OCI-M2 (cell line): ENCODE measurements at regions not wholly inside any gene's neighbourhood (a gene's known extent, or its start where the extent isn't known, plus 50 kb on each side); places are given as distances from the start of the nearest gene placed in this dataset.

Source experiments
- DNase-seq: peaks from one replicate; lab custom pipeline; 2025; ENCODE audit not compliant: unreplicated experiment; lab: John Stamatoyannopoulos, UW

DNA sequence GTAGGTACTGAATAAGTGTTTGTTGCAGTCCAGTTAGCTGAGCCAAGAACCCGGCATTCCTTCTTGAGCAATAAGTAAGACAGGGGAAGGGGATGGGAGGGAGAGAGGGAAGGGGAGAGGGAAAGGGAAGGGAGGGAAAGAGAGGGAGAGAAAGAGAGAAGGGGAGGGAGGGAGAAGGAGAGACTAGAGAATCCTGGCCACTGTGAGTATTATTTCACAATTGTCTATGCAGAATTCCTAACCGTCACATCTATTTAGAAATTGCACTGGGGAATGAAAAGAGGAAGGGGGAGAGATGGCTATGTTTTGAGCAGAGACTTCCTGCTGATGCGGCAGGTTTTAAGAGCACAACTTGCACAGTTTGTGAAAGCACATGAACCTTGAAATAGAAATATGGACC, 251.4 kb upstream of the ZMIZ1 start:
- DNase-seq = no peak

DNA sequence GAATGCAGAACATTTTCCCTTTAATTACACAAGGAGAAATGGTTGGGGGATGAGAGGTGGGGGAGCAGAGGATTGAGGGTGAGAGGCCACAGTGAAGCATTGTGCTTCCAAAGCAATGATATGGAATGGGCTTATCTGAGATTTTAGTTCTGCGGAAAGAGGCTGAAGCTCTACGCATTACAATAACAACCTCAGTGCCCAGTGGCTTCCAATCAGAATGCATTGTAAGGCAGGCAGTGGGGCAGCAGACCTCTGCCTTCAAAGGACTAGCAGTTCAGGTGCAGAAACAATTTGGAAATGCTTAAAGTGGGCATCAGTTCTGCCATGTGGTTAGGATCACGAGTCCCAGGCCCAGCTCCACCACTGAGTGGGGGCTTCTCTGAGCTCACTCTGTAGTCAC, 251.0 kb upstream of the ZMIZ1 start:
- DNase-seq = no peak

DNA sequence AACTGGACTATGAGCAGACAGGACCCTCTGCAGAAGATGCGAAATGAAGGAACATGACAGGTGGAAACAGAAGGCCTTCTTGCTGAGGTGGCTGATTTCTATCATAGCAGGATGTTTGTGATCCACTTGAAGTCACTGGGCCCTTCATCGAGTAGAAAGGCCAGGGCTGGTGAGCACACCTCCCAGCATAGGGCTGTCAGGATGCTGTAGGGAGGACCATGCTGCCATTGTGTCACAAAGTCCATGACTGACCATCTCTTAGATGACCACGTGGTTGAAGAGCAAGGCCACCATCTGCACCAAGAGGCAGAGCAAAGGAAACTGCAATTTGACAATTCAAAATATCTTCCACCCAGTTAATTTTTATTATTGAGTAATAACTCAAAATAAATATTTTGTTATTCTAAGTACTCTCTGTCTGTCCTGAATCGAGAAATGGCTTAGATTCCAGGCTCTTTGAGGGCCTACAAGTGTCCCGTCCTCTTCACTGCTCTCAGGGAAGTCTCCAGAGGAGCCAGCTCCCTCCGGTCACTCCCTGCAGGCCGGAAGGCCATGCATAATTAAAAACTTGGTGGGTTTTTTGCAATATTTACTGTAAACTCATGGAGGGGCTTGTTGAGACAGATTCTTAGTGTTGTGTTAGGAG, 249.3 kb upstream of the ZMIZ1 start:
- DNase-seq = no peak

DNA sequence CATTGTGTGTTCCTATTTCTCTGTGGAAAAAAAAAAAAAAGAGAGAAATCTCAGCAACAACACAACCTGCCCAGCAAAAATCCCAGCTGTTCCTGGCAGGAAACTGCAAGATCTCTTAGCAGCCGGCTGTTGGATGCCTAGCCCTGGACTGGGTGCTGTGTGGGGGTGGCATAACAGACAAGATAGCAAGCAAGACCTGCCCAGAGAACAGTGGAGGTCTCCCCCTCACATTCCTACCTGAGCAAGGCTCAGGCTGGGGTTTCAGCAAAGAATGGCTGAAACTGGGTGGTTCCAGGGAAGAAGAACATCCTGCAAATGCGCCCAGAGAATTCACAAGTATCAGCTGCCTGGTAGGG, 248.8 kb upstream of the ZMIZ1 start:
- no peak for DNase-seq

DNA sequence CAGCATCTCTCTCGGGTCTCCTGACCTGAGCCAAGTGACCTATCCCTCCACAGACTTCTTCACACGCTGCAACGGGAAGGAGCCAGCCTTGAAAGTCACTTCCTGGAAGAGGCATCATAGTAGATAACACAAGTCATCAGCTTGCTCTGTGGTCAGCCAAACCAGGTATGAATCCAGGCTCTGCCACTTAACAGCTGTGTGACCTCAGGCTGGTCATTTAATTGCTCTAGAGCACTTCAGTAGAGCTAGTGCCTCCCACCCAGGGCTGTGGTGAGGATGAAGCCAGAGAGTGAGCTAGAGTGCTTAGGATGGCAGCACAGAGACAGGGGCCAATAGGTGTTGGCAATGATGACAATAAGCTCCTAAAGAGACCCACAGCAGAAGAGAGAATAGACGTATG, 247.7 kb upstream of the ZMIZ1 start:
- no peak for DNase-seq

DNA sequence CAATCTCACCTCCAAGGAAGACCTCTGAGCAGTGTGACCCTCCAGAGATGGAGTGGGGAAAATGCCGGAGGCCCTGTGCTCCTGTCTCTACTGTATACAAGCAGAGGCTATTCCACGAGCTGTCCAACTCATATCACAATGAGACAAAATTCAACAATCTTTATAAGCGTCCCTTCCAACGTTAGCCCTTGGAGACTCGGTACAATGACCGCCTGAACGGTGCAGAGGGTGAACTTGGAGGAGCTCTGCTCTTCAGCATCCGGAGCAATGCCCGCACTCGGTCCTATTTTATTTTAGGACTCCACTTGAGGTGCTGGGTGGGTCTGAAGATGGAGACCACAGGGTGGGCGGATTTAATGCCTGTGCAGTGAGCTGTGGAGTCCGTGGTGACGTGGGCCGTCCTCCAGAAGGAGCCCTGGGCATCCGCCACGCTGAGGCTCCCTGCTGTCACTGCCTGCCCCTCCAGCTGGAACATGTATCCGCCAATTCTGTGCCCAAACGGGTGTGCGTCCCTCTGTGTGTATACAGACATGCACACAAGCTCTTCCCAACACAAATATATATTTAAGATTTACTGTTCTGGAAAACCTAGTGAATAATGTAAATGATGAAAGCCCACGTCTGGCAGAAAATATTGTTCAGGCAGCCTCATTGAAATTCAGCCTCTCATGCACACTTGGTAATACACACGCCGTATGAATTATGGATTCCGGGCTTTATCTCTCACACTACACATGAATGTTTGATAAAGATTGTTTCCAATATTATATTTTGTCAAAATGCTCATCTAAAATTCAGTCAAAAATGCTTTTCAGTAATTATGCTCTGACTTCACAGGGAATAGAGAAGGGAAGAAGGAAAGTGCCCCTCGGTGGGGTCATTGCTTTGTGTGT, 239.9 kb upstream of the ZMIZ1 start:
- no peak for DNase-seq

DNA sequence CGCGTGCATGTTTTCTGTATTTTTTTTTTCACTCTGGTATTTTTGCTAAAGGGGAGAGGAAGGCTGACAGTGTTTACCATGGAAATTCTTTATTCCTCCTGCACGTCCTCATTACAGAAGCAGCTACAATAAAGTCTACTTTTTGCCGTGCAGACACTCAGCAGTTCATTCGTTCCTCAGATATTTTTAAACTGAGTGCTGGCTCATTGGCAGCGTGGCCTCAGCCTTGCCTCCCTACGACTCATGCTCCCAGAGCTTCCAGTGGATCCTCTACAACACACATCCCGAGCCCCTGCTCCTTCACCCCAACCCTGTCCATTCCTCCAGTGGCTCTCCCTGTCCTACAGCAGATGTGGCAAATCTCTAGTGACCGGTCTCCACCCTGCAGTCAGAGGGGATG, 239.2 kb upstream of the ZMIZ1 start:
- DNase-seq = no peak

DNA sequence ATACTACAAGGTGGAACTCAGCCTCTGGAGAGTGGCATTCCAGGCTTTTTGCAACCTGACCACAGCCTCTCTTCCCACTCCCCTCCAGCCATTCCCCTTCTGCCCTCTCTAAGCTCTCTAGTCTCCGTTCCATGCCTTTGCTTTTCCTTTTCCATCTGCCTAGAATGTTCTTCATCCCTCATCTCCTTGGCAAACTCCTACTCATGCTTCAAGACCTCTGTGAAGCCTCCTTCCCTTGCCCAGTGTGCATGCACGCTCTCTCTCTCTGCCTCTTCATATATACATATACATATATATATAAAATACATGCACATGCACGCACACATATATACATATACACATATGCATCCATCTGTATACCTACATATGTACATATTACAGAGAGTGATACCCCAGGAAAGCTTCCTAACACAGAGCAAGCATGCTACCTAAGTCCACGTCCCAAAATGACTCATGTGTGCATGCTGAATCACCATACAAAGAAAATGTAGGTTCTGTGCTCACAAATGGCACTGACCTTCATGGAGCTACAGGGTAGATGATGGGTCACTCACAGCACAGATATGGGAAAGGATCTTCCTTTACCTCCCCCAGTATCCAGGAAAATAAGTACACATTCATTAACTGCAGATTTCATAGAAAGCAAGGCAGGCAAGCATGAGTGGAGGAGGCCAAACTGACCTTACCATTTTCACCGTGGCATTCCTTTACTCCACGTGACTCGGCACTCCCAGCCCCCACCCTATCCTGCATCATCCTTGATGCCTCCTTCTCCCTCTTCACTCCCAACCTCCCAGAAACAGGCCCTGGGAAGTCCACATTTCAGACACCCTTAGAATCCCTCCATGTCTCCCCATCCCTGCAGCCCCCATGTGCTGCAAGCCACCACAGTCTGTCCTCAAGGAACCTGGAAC, 238.4 kb upstream of the ZMIZ1 start:
- DNase-seq = no peak

DNA sequence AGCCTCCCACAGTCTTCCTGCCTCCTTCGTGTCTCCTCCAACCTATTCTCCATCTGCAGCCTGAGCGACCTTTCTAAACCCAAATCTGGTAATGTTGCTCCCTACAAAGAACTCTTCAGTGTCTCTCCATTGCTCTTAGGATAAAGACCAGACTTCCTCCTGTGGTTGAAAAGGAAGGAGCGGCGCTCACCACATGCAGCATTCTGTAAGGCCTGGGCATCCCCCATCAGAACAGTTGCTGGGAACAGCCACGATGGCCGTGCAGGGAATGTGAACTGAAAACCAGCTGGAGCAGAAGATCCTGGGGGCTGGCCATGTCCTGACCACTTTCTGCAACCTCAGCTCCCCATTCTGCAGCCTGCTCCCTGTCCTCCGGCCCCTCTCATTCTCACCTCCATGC, 237.8 kb upstream of the ZMIZ1 start:
- DNase-seq = no peak

DNA sequence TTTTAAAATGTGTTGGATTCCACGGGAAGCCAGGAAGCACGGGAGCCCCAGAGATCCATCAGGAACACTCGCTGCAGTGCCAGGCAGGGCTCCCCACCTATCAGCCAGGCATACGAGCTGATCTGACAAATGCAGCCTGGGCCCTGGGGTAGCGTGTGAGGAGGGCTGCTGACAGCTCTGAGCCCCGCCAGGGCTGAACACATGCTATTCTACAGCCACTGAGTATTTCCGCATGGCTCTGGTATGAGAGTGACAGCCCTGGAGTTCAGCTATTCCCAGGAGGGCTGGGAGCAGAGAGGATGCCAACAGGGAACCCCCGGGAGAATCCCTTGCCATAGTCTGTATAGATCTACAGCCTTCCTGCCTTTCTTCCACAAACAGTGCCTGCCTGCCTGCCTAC, 237.3 kb upstream of the ZMIZ1 start:
- DNase-seq = no peak

DNA sequence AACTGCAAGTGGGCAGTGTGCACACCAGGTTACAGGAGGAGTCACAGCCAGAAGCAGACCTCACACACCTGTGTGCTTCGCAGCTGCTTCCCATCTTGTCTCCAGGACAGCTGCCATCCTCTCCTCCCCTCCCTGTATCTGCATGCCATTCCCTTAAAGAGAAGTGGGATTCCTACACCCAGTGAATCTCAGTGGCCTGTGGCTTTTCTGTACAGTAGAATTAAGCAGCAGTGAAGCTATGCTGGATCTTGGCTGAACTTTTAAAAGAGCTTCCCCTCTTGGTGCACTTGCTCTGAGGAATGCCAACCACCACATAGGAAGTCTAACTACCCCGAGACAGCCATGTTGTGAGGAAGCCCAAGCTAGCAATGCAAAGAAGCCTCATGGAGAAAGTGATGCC, 236.5 kb upstream of the ZMIZ1 start:
- no peak for DNase-seq

DNA sequence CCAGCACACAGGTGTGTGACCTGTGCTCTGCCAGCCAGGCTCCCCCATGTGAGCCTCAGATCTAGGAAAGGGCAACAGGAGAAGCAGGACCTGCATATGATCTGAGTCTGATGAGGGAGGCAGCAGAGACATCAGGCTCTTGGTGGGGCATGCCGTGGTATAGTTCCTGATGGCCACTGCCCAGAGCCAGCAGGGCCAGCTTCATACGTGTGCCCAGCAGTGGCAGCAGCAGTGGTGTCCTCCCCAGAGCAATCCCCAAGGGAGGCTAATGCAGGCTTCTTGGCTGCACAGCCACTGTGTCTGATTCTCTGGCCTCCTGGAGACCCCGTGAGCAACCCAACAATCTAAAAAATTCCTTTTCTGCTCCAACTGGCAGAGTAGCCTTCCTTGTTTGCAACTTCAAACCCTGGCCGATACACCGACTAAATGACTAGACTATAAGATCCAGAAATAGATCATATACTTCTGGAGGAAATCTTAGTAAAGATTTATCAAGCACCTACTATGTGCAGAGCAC, 230.6 kb upstream of the ZMIZ1 start:
- DNase-seq = no peak

DNA sequence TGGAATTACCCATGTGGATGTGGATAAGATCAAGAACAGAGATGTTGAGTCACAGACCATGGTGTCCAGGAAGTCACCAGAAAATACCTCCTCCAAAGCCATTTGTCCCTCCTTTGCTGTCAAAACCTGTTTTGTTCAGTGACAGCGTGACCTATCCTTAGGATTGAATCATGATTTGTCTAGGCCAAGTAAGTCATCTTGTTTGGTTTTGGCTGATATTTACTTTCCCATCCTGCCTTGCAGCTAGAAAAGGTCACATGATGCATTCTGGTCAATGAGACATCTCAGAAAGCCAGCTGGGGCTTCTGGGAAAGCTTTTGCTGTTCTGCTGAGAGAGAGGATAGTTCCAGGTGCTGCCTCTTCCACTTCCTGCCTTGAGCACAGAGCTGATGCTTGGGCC, 225.3 kb upstream of the ZMIZ1 start:
- DNase-seq = no peak

DNA sequence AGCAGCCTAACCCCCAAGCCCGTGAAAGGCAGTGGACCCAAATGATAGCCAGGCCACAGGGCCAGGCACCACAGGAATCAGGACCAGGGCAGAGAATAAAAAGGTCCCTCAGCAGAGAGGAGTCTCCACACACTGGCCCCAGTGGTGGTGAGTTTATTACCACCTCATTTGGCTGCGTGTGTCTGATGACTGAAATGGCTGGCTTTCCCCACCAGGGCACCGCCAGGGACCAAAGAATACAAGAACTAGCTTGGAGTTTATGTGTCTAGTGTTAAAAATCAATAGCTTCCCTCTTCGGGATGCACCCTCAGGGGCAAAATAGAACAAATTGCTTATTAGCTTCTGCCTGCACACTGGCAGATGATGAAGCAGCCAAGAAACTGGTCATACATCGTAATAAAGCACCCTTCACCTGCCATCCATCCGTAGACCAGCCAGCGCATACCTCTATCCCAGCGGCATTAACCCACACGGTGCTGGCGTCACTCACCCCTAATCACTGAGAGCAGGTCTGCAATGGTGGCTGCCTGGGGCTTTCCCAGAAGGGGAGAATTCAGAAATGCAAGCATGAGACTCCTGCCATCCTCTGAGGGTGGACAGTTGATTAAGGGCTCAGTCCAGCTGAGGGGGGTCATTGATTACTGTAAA, 223.7 kb upstream of the ZMIZ1 start:
- no peak for DNase-seq

DNA sequence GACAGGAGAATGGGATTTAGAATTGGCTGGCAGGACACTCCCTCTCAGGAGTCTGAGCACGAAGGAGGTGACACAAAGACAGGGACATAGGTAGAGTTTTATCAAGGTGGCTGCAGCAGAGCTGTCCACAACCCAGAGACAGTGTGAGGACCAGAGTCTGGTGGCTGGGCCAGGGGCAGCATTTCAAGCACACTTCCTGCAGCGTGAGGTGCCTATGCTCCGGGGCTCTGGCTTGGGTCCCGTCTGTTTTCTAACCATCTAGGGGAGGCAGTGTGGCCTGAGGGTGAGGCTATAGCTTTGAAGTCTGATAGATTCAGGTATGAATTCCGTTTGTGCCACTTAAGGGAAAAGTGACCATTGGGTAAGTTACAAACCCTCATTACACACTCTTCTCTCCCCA, 222.7 kb upstream of the ZMIZ1 start:
- DNase-seq = no peak

DNA sequence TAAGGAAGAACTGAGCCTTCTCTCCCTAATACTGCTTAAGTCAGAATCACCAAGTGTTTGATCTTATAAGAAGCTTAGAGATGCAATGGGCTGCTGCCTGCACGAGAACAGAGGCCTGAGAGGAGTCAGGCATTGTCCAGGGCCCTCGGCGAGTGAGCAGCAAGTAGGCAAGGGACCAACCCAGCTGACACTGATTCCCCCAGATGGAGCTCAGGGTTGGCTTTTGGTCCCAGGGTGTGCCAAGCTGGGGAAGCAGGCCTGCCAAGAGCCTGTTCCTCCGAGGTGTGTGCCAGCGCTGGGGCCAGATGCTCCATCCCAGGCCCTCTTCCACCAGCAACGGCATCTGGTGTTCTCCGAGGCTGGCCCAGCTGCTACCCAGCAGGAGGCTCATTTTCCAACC, 222.0 kb upstream of the ZMIZ1 start:
- no peak for DNase-seq

DNA sequence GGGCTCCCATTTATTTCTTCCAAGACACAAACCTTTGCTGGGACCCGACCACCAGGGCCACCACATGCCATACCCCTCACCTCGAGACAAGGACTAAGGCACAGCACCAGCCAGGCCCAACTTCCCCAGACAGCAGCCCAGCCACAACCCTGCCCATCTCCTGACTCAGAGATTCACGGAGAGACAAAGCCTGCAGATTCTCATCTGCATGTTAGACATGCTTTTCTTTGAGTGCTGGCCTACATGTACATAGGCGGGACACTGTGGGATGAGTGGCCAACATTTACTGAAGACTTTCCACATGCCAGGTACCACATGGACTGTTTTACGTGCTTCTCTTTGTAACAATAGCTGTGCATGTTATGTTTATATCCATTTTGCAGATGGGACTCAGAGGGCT, 221.3 kb upstream of the ZMIZ1 start:
- DNase-seq = no peak

DNA sequence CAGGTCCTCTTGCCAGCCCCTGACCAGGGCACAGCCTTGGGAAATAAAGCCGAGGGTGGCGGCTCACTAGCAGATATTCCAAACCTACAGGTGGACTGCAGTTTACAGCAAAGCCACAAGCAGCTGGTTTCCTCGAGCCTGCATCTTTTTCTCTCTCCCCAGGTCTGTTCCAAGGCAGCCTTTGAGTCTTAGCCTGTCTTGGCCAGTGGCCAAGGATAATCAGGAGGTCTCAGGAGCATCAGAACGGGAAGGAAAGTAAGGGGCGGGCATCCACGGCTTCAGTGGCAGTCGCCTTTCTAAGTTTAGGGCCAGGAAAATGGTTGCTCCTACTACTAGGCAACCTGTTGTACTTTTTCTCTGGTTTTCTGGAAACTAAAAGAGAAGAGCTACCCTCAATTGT, 219.7 kb upstream of the ZMIZ1 start:
- DNase-seq = no peak

DNA sequence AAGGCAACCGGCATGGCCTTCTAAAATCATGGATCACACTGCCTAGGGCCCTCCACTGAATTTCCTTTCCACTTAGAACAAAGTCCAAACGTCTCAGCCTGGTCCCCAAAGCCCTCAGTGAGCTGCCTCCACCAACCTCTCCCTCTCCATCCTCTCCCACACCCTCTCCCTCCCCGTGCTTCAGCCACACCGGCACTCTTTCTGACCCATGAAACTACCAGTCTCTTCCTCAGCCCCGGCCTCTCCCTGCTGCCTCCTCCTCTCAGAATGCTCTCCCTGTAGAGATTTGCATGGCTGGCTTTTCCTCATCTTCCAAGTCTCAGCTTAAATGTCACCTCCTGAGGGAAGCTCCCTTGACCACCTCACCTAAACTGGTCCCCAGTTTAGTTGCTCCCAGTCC, 219.0 kb upstream of the ZMIZ1 start:
- DNase-seq = no peak

DNA sequence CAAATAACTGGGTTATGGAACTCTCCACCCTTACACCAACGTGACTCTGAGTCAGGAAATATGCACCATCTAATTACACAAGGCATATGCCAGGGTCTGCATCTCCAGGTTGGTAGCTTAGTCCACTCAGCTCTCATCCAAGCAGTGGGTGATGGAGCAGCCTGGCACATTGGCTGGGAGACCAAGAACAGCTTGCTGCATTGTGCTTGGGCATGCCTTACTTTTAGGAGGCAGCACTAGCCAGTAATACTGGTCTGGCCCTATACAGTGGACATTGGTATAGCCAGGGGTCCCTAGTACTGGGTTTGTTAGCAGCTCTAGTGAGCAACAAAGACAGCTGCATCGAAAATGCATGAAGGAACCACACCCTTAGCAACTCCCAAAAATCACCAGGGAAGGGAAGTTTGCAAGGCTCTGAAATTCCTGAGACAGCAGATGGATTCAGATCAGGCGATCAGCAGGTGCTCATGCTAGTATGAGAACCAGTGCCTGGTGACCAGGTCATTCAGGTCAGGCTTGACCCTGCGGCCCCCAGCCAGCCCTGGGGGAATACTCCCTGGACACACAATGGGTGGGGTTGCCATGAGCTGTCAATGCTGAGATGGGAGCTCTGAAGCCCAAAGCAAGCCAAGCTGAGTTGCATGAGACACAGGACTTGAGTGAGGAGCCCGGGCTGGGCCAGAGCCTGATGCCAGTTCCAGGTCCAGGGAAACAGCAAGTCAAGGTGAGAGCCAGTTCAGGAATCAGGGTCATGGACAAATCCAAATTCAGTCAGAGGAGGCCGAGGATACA, 217.9 kb upstream of the ZMIZ1 start:
- DNase-seq = no peak
